ENCODE measurements at regions not wholly inside any gene's neighbourhood (a gene's known extent, or its start where the extent isn't known, plus 50 kb on each side); places are given as distances from the start of the nearest gene placed in this dataset.

DNA sequence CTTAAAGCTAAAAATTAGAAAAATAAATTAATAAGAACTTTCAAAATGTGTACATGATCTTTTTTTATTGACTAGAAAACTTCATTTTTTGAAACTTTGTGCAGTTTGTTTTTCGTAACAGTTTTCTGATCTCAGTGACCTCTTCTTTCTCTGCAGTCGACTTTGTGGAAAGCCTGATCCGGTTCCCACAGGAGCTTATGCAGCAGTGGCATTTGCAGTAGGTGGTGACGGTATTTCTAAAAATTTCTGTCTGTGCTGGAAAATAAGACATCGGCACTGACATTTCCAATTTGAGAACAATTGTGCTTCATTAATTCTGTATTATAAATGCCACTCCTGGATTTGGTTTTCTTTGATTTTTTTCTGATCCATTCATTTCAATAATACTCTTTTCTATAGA lies 68.8 kb downstream of the CLDN17 start:
- TF ChIP-seq, protein P1, sequence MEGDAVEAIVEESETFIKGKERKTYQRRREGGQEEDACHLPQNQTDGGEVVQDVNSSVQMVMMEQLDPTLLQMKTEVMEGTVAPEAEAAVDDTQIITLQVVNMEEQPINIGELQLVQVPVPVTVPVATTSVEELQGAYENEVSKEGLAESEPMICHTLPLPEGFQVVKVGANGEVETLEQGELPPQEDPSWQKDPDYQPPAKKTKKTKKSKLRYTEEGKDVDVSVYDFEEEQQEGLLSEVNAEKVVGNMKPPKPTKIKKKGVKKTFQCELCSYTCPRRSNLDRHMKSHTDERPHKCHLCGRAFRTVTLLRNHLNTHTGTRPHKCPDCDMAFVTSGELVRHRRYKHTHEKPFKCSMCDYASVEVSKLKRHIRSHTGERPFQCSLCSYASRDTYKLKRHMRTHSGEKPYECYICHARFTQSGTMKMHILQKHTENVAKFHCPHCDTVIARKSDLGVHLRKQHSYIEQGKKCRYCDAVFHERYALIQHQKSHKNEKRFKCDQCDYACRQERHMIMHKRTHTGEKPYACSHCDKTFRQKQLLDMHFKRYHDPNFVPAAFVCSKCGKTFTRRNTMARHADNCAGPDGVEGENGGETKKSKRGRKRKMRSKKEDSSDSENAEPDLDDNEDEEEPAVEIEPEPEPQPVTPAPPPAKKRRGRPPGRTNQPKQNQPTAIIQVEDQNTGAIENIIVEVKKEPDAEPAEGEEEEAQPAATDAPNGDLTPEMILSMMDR (conservative IDR thresholded peaks at IDR 0.05 in 1 of 2, IDR thresholded peaks at IDR 0.05 in 1 of 2; ENCODE audit: extremely low read depth in 1 of 2, insufficient read depth in 1 of 2, low read depth in 1 of 2, low read length in 2 of 2) = no peak
- no peak for TF ChIP-seq EZH2 (IDR thresholded peaks at IDR 0.05; ENCODE audit: borderline replicate concordance, low read length)
